Gastroesophageal sphincter (tissue), 3 donors: ENCODE measurements at regions not wholly inside any gene's neighbourhood (a gene's known extent, or its start where the extent isn't known, plus 50 kb on each side); places are given as distances from the start of the nearest gene placed in this dataset.

Experiments used
- CTCF ChIP-seq, 4 experiments: fragments of 200-600 bp in 2 of 4; fragments of 450-650 bp in 2 of 4; sonication (generic) in 1 of 4; IDR thresholded peaks; one replicate each; pipeline ENCODE4 v1.5.1; 2017 to 2019; ENCODE audit warnings: antibody characterized with exemption in 4 of 4, mild to moderate bottlenecking in 2 of 4, moderate library complexity in 2 of 4
- EP300 ChIP-seq: sonication (generic); formaldehyde crosslinking; IDR thresholded peaks from one replicate; pipeline ENCODE4 v1.6.1; 2017; ENCODE audit warnings: antibody characterized with exemption, mild to moderate bottlenecking
- POLR2A ChIP-seq, 2 donors: fragments of 450-650 bp; IDR thresholded peaks; one replicate each; pipeline ENCODE4 v1.6.1; 2017; ENCODE audit warnings: antibody characterized with exemption in 2 of 2, mild to moderate bottlenecking in 2 of 2, moderate library complexity in 1 of 2
- POLR2AphosphoS5 ChIP-seq: sonication (generic); formaldehyde crosslinking; IDR thresholded peaks from one replicate; pipeline ENCODE4 v1.6.1; 2017; ENCODE audit warnings: antibody characterized with exemption

- TF ChIP-seq CTCF (IDR thresholded peaks at IDR 0.05) (no peak), POLR2AphosphoS5 (no peak), POLR2A (IDR thresholded peaks at IDR 0.05) (no peak), EP300 (no peak)
Observed at GRCh38 chr9:129556491-129557191, 64.3 kb downstream of the C9orf50 start.
